ENCODE measurements at regions not wholly inside any gene's neighbourhood (a gene's known extent, or its start where the extent isn't known, plus 50 kb on each side); places are given as distances from the start of the nearest gene placed in this dataset.

- TF ChIP-seq EZH2 (IDR thresholded peaks at IDR 0.05; ENCODE audit: low read depth) (no peak), CTCF (conservative IDR thresholded peaks at IDR 0.05) (no peak)
- no peaks in the 10 kb centered on the region for H3F3A ChIP-seq (ENCODE audit: insufficient read depth, low read depth)
- BruUV-seq (replicated peaks): no TSS peak
- no peak overlapping the region for H3K4me2 ChIP-seq
- H3K9me3 ChIP-seq (ENCODE audit: insufficient read depth, low read depth): no peaks in the 10 kb centered on the region
- H3K79me2 ChIP-seq (ENCODE audit: low read depth): no peaks in the 10 kb centered on the region
- no peak for DNase-seq
- H3K4me3 ChIP-seq: no peak overlapping the region
- H3K27me3 ChIP-seq (ENCODE audit: insufficient read depth, low read depth): no peaks in the 10 kb centered on the region
- H3K9me2 ChIP-seq (ENCODE audit: insufficient read depth): no peaks in the 10 kb centered on the region
- ChIA-PET POLR2A (ENCODE audit: unreplicated experiment) (no interaction called here), CTCF (no interaction called here)
- no peak overlapping the region for H3K27ac ChIP-seq
- no peaks in the 10 kb centered on the region for H3K4me1 ChIP-seq (replicated peaks; ENCODE audit: insufficient read depth)
- no peaks in the 10 kb centered on the region for H4K20me1 ChIP-seq (ENCODE audit: insufficient read depth)
- no peaks in the 10 kb centered on the region for H3K36me3 ChIP-seq (ENCODE audit: low read depth)
- intact Hi-C loops (cut with micrococcal nuclease; ENCODE audit: unreplicated experiment): no loop called here
- H2AFZ ChIP-seq: no peak overlapping the region
These were observed 881.4 kb downstream of the UQCRFS1 start for GRCh38 chr19:28331596-28331995.

DNA sequence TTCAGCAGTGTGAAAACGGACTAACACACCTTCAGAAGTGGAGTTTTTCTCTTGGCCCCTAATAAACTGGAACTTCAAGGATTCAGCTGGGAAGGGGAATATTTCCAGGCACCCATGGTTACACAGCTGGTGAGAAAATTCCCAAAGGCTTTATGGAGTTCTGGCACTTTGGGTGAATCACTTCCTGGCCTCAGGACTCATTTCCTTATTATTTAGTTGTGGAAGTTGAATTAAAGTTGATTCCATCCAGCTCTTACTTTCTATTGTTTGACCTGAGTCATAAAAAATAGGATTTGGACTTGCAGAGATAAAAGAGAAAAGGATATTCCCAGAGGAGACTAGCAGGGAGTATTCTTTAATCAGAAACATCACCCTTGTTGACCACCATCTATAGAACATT is 882.1 kb downstream of the UQCRFS1 start:
- H3K27me3 ChIP-seq (ENCODE audit: insufficient read depth, low read depth): no peaks in the 10 kb centered on the region
- BruUV-seq (replicated peaks): no TSS peak

DNA sequence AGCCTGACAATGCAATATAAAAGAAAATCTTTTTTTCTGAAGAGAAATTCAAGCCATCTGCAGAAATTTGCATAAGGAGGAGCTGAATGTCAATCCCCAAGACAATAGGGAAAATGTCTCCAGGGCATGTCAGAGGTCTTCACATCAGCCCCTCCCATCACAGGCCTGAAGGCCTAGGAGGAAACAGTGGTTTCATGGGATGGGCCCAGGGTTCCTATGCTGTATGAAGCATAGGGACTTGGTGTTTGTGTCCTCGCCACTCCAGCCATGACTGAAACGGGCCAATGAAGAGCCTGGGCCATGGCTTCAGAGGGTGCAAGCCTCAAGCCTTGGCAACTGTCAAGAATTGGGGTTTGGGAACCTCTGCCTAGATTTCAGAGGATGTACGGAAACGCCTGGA is 883.5 kb downstream of the UQCRFS1 start:
- POLR2A ChIA-PET (ENCODE audit: unreplicated experiment): no interaction called here

More for the DNA sequence above, 882.1 kb downstream of the UQCRFS1 start:
- H3K79me2 ChIP-seq (ENCODE audit: low read depth): no peaks in the 10 kb centered on the region
- CTCF ChIA-PET: no interaction called here
- no peak overlapping the region for H3K27ac ChIP-seq
- TF ChIP-seq EZH2 (IDR thresholded peaks at IDR 0.05; ENCODE audit: low read depth) (no peak), CTCF (conservative IDR thresholded peaks at IDR 0.05) (no peak)
- no peaks in the 10 kb centered on the region for H4K20me1 ChIP-seq (ENCODE audit: insufficient read depth)
- POLR2A ChIA-PET (ENCODE audit: unreplicated experiment): no interaction called here
- no peak overlapping the region for H3K4me3 ChIP-seq
- DNase-seq: no peak
- intact Hi-C loops (cut with micrococcal nuclease; ENCODE audit: unreplicated experiment): no loop called here
- no peak overlapping the region for H3K4me2 ChIP-seq
- no peaks in the 10 kb centered on the region for H3K4me1 ChIP-seq (replicated peaks; ENCODE audit: insufficient read depth)
- H3F3A ChIP-seq (ENCODE audit: insufficient read depth, low read depth): no peaks in the 10 kb centered on the region
- H3K9me2 ChIP-seq (ENCODE audit: insufficient read depth): no peaks in the 10 kb centered on the region
- H3K36me3 ChIP-seq (ENCODE audit: low read depth): no peaks in the 10 kb centered on the region
- no peaks in the 10 kb centered on the region for H3K9me3 ChIP-seq (ENCODE audit: insufficient read depth, low read depth)
- H2AFZ ChIP-seq: no peak overlapping the region

More for the DNA sequence above, 883.5 kb downstream of the UQCRFS1 start:
- no peak overlapping the region for H3K4me3 ChIP-seq
- CTCF ChIA-PET: no interaction called here
- BruUV-seq (replicated peaks): no TSS peak
- H3K9me3 ChIP-seq (ENCODE audit: insufficient read depth, low read depth): no peaks in the 10 kb centered on the region
- DNase-seq: no peak
- no peaks in the 10 kb centered on the region for H3K79me2 ChIP-seq (ENCODE audit: low read depth)
- no peaks in the 10 kb centered on the region for H3K27me3 ChIP-seq (ENCODE audit: insufficient read depth, low read depth)
- H3K9me2 ChIP-seq (ENCODE audit: insufficient read depth): no peaks in the 10 kb centered on the region
- H3F3A ChIP-seq (ENCODE audit: insufficient read depth, low read depth): no peaks in the 10 kb centered on the region
- H3K36me3 ChIP-seq (ENCODE audit: low read depth): no peaks in the 10 kb centered on the region
- H3K27ac ChIP-seq: no peak overlapping the region
- no peaks in the 10 kb centered on the region for H4K20me1 ChIP-seq (ENCODE audit: insufficient read depth)
- no peak overlapping the region for H3K4me2 ChIP-seq
- H2AFZ ChIP-seq: no peak overlapping the region
- TF ChIP-seq CTCF (conservative IDR thresholded peaks at IDR 0.05) (no peak), EZH2 (IDR thresholded peaks at IDR 0.05; ENCODE audit: low read depth) (no peak)
- intact Hi-C loops (cut with micrococcal nuclease; ENCODE audit: unreplicated experiment): no loop called here
- no peaks in the 10 kb centered on the region for H3K4me1 ChIP-seq (replicated peaks; ENCODE audit: insufficient read depth)

Data from PC-9 (cell line).